PFSK-1 (cell line): ENCODE measurements at regions not wholly inside any gene's neighbourhood (a gene's known extent, or its start where the extent isn't known, plus 50 kb on each side); places are given as distances from the start of the nearest gene placed in this dataset.

Experiments
- FOXP2 ChIP-seq: optimal IDR thresholded peaks from 2 replicates; pipeline ENCODE3; 2011; ENCODE audit warnings: borderline replicate concordance, control low read depth, inconsistent platforms; ENCODE audit not compliant: insufficient read depth; ENCODE audit errors: extremely low read length, extremely low read depth
- POLR2AphosphoS5 ChIP-seq: IDR thresholded peaks from 2 replicates; pipeline ENCODE4 v1.6.1; 2012; ENCODE audit warnings: low read depth, mild to moderate bottlenecking, control low read depth, low read length, moderate library complexity
- REST ChIP-seq, 2 experiments: IDR thresholded peaks; 2 replicates each; pipeline versions ENCODE4 v1.6.1 to v1.8.0; 2011 to 2012; ENCODE audit warnings: low read depth in 2 of 2, low read length in 2 of 2, control low read depth in 1 of 2, inconsistent platforms in 1 of 2, mild to moderate bottlenecking in 1 of 2, moderate library complexity in 1 of 2; ENCODE audit not compliant: insufficient read depth in 1 of 2
- SIN3A ChIP-seq: IDR thresholded peaks from 2 replicates; pipeline ENCODE4 v1.6.1; 2012; ENCODE audit warnings: mild to moderate bottlenecking, low read length, moderate library complexity, borderline replicate concordance; ENCODE audit not compliant: insufficient read depth
- TAF1 ChIP-seq: IDR thresholded peaks from 2 replicates; pipeline ENCODE4 v1.6.1; 2012; ENCODE audit warnings: low read length, control low read depth, borderline replicate concordance; ENCODE audit not compliant: insufficient read depth

- TF ChIP-seq FOXP2 (no peak), TAF1 (no peak), POLR2AphosphoS5 (no peak), REST (IDR thresholded peaks at IDR 0.05; ENCODE audit: insufficient read depth in 1 of 2, low read depth in 2 of 2, low read length in 2 of 2) (no peak), SIN3A (no peak)
Observed at GRCh38 chr22:49181431-49181830, 646.2 kb downstream of the BRD1 start.

GRCh38 chr22:49180683-49181024 is 647.0 kb downstream of the BRD1 start:
- TF ChIP-seq SIN3A: no peak
- TF ChIP-seq TAF1: no peak
- no peak for TF ChIP-seq POLR2AphosphoS5
- TF ChIP-seq FOXP2: no peak
- no peak for TF ChIP-seq REST (IDR thresholded peaks at IDR 0.05; ENCODE audit: insufficient read depth in 1 of 2, low read depth in 2 of 2, low read length in 2 of 2)

- TF ChIP-seq TAF1 (no peak), SIN3A (no peak), POLR2AphosphoS5 (no peak), REST (IDR thresholded peaks at IDR 0.05; ENCODE audit: insufficient read depth in 1 of 2, low read depth in 2 of 2, low read length in 2 of 2) (no peak), FOXP2 (no peak)
Observed at GRCh38 chr22:49179886-49180682, 647.6 kb downstream of the BRD1 start.

- TF ChIP-seq REST (IDR thresholded peaks at IDR 0.05; ENCODE audit: insufficient read depth in 1 of 2, low read depth in 2 of 2, low read length in 2 of 2) (no peak), POLR2AphosphoS5 (no peak), FOXP2 (no peak), SIN3A (no peak), TAF1 (no peak)
Observed at GRCh38 chr22:49179175-49179574, 648.5 kb downstream of the BRD1 start.
